ENCODE measurements at regions not wholly inside any gene's neighbourhood (a gene's known extent, or its start where the extent isn't known, plus 50 kb on each side); places are given as distances from the start of the nearest gene placed in this dataset.

- intact Hi-C loops (cut with micrococcal nuclease), result no loop called here
- Histone ChIP-seq H3K4me3 (no peak overlapping the region), H3K4me1 (no peaks in the 10 kb centered on the region), H3K27me3 (ENCODE audit: low read depth) (no peaks in the 10 kb centered on the region), H3K36me3 (no peaks in the 10 kb centered on the region), H3K9me3 (replicated peaks) (no peaks in the 10 kb centered on the region), H3K27ac (replicated peaks) (no peak overlapping the region)
- no peak for TF ChIP-seq CTCF (IDR thresholded peaks at IDR 0.05; ENCODE audit: borderline replicate concordance)
- no peak for DNase-seq
Measured at GRCh38 chr1:106793651-106794050, 262.8 kb upstream of the PRMT6 start.

GRCh38 chr1:106798991-106799390 is 257.5 kb upstream of the PRMT6 start:
- H3K4me1 ChIP-seq, result no peaks in the 10 kb centered on the region
- no peak for DNase-seq
- intact Hi-C loops (cut with micrococcal nuclease), result no loop called here
- no peaks in the 10 kb centered on the region for H3K9me3 ChIP-seq (replicated peaks)
- no peak overlapping the region for H3K4me3 ChIP-seq
- H3K36me3 ChIP-seq, result no peaks in the 10 kb centered on the region
- H3K27me3 ChIP-seq (ENCODE audit: low read depth), result no peaks in the 10 kb centered on the region
- no peak for TF ChIP-seq CTCF (IDR thresholded peaks at IDR 0.05; ENCODE audit: borderline replicate concordance)
- no peak overlapping the region for H3K27ac ChIP-seq (replicated peaks)

- no peak for DNase-seq
- Histone ChIP-seq H3K27me3 (ENCODE audit: low read depth) (no peaks in the 10 kb centered on the region), H3K4me3 (no peak overlapping the region), H3K4me1 (no peaks in the 10 kb centered on the region), H3K9me3 (replicated peaks) (peaks cover 3% of the 10 kb centered on the region), H3K27ac (replicated peaks) (no peak overlapping the region), H3K36me3 (no peaks in the 10 kb centered on the region)
- no peak for TF ChIP-seq CTCF (IDR thresholded peaks at IDR 0.05; ENCODE audit: borderline replicate concordance)
- intact Hi-C loops (cut with micrococcal nuclease), result no loop called here
Measured at GRCh38 chr1:106802181-106802580, 254.3 kb upstream of the PRMT6 start.

GRCh38 chr1:106814418-106814817 is 242.1 kb upstream of the PRMT6 start:
- H3K4me3 ChIP-seq, result no peak overlapping the region
- no peaks in the 10 kb centered on the region for H3K27me3 ChIP-seq (ENCODE audit: low read depth)
- H3K36me3 ChIP-seq, result no peaks in the 10 kb centered on the region
- peaks cover 4% of the 10 kb centered on the region for H3K9me3 ChIP-seq (replicated peaks)
- intact Hi-C loops (cut with micrococcal nuclease), result no loop called here
- DNase-seq, result no peak
- H3K4me1 ChIP-seq, result no peaks in the 10 kb centered on the region
- H3K27ac ChIP-seq (replicated peaks), result no peak overlapping the region
- no peak for TF ChIP-seq CTCF (IDR thresholded peaks at IDR 0.05; ENCODE audit: borderline replicate concordance)

- no peak overlapping the region for H3K4me3 ChIP-seq
- no peak overlapping the region for H3K27ac ChIP-seq (replicated peaks)
- no peaks in the 10 kb centered on the region for H3K4me1 ChIP-seq
- no peaks in the 10 kb centered on the region for H3K27me3 ChIP-seq (ENCODE audit: low read depth)
- H3K9me3 ChIP-seq (replicated peaks), result peaks cover 5% of the 10 kb centered on the region
- H3K36me3 ChIP-seq, result no peaks in the 10 kb centered on the region
- no peak for DNase-seq
- intact Hi-C loops (cut with micrococcal nuclease), result no loop called here
- TF ChIP-seq CTCF (IDR thresholded peaks at IDR 0.05; ENCODE audit: borderline replicate concordance), result no peak
Measured at GRCh38 chr1:106817575-106817974, 238.9 kb upstream of the PRMT6 start.

GRCh38 chr1:106831511-106831910 is 225.0 kb upstream of the PRMT6 start:
- TF ChIP-seq CTCF (IDR thresholded peaks at IDR 0.05; ENCODE audit: borderline replicate concordance), result no peak
- DNase-seq, result no peak
- Histone ChIP-seq H3K27ac (replicated peaks) (no peak overlapping the region), H3K36me3 (no peaks in the 10 kb centered on the region), H3K27me3 (ENCODE audit: low read depth) (no peaks in the 10 kb centered on the region), H3K4me1 (no peaks in the 10 kb centered on the region), H3K4me3 (no peak overlapping the region), H3K9me3 (replicated peaks) (peaks cover 31% of the 10 kb centered on the region)
- intact Hi-C loops (cut with micrococcal nuclease), result no loop called here

Data from left ventricle myocardium inferior (tissue), 1 donor.